ENCODE measurements at regions not wholly inside any gene's neighbourhood (a gene's known extent, or its start where the extent isn't known, plus 50 kb on each side); places are given as distances from the start of the nearest gene placed in this dataset.

DNA sequence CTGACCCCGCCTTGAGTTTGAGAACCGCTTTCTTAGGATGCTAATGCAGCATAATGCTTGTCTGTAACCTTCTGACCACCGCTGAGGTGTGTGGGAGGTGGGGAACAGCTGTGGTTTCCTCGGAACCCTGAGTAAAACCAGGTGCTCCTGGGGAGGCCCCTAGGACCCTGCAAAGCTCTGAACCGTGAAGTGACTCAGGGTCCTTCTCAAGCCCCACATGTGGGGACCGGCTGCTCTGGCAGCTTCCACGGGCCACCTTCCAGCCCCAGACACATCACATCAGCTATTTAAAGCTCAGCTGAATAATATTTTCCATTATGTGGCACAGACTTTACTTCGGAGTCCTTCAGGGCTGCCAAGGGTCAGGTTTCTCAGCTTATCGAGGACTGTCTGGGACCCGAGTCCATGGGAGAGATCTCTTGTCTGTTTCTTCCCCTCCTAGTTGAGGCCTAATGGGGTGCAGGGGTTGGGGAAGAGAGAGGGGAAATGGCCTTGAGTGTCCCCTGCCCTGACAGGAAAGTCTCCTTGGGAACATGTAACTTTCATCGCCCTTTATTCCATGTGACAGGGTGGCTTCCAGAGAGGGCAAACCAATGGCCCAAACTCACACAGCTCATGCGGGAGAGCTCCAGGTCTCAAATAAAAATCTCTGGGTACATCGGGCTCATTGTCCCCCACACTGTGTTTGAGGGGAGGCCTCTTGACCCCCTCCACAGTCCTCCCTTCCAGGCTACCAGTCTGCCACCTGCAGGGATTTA is 186.1 kb upstream of the SLC24A3 start:
- Histone ChIP-seq H3K79me2 (ENCODE audit: control insufficient read depth, insufficient read depth, low read length) (no peaks in the 10 kb centered on the region), H3K4me3 (ENCODE audit: control insufficient read depth in 2 of 3, extremely low read depth in 1 of 3, insufficient read depth in 2 of 3, low read depth in 1 of 3, low read length in 3 of 3) (no peak overlapping the region), H3K4me1 (ENCODE audit: control insufficient read depth, extremely low read depth, insufficient read depth, low read length) (no peaks in the 10 kb centered on the region), H3K27me3 (ENCODE audit: control insufficient read depth, extremely low read depth, insufficient read depth, low read length) (no peaks in the 10 kb centered on the region), H4K20me1 (ENCODE audit: control insufficient read depth, extremely low read depth, insufficient read depth, low read length) (no peaks in the 10 kb centered on the region), H3K36me3 (ENCODE audit: control insufficient read depth in 2 of 2, extremely low read depth in 1 of 2, insufficient read depth in 2 of 2, low read length in 2 of 2) (no peaks in the 10 kb centered on the region), H3K27ac (ENCODE audit: control insufficient read depth, insufficient read depth, low read length) (no peak overlapping the region), H3K9me3 (ENCODE audit: control insufficient read depth, low read depth, low read length) (no peaks in the 10 kb centered on the region), H3K9ac (ENCODE audit: control insufficient read depth, extremely low read depth, insufficient read depth, low read length) (no peak overlapping the region), H2AFZ (ENCODE audit: control insufficient read depth, low read length) (no peak overlapping the region), H3K4me2 (ENCODE audit: control insufficient read depth, extremely low read depth, insufficient read depth, low read depth, low read length) (no peak overlapping the region), H3K9me1 (ENCODE audit: control insufficient read depth, extremely low read depth, insufficient read depth, low read length) (no peaks in the 10 kb centered on the region)
- DNase-seq (ENCODE audit: low read depth, low spot score), result no peak
- no peak for TF ChIP-seq CTCF (optimal IDR thresholded peaks at IDR 0.05 in 1 of 3, IDR thresholded peaks at IDR 0.05 in 1 of 3, conservative IDR thresholded peaks at IDR 0.05 in 1 of 3; ENCODE audit: extremely low read depth in 1 of 3, insufficient read depth in 2 of 3, low read length in 3 of 3)
- no peak for TF ChIP-seq EZH2 (IDR thresholded peaks at IDR 0.05; ENCODE audit: low read length)
- dilution Hi-C loops (cut with MboI; ENCODE audit: extremely low pct_ligation_motif_present, low sequenced_read_pairs), result no loop called here
- no peak for FAIRE-seq

DNA sequence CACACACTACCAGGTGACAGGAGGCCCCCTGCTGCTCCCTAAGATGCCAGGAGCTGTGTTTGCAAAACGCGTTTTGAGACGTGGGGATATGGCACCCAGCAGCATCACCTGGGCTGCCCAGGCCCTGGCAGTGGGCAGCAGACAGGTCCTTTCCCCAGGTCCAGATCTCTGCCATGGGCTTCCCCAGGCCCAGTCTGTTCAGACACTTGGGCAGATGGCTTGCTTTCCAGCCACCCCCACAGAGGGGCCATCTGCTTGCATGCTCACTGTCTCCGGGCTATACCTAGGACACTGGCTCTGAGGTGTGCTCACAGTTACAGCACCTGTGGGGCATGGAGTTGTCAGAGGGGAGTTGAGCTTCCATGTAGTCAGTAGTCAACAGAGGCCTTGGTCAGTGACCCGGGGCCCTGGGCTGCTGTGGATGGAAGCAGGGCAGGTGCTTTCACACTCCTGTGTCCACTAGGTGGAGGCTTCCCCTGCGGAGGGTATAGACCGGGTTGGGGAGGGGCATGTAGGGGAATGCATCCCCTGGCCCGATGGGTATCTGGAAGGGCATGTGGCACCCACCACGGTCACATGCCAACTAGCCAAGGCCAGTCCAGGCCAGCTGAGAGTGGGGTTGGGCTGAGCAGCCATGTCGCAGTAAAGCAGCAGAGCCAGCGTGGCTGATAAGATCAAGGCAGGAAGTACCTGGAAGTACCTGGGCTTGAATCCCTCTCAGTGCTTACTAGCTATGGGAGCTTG is 185.4 kb upstream of the SLC24A3 start:
- DNase-seq (ENCODE audit: low read depth, low spot score), result no peak
- peak in 1 of 3 experiments; percentile 6 for TF ChIP-seq CTCF (optimal IDR thresholded peaks at IDR 0.05 in 1 of 3, IDR thresholded peaks at IDR 0.05 in 1 of 3, conservative IDR thresholded peaks at IDR 0.05 in 1 of 3; ENCODE audit: extremely low read depth in 1 of 3, insufficient read depth in 2 of 3, low read length in 3 of 3)
- TF ChIP-seq EZH2 (IDR thresholded peaks at IDR 0.05; ENCODE audit: low read length), result no peak
- Histone ChIP-seq H3K27ac (ENCODE audit: control insufficient read depth, insufficient read depth, low read length) (no peak overlapping the region), H4K20me1 (ENCODE audit: control insufficient read depth, extremely low read depth, insufficient read depth, low read length) (no peaks in the 10 kb centered on the region), H3K27me3 (ENCODE audit: control insufficient read depth, extremely low read depth, insufficient read depth, low read length) (no peaks in the 10 kb centered on the region), H3K4me2 (ENCODE audit: control insufficient read depth, extremely low read depth, insufficient read depth, low read depth, low read length) (no peak overlapping the region), H3K36me3 (ENCODE audit: control insufficient read depth in 2 of 2, extremely low read depth in 1 of 2, insufficient read depth in 2 of 2, low read length in 2 of 2) (no peaks in the 10 kb centered on the region), H3K4me1 (ENCODE audit: control insufficient read depth, extremely low read depth, insufficient read depth, low read length) (no peaks in the 10 kb centered on the region), H3K9me1 (ENCODE audit: control insufficient read depth, extremely low read depth, insufficient read depth, low read length) (no peaks in the 10 kb centered on the region), H2AFZ (ENCODE audit: control insufficient read depth, low read length) (no peak overlapping the region), H3K9ac (ENCODE audit: control insufficient read depth, extremely low read depth, insufficient read depth, low read length) (no peak overlapping the region), H3K9me3 (ENCODE audit: control insufficient read depth, low read depth, low read length) (no peaks in the 10 kb centered on the region), H3K4me3 (ENCODE audit: control insufficient read depth in 2 of 3, extremely low read depth in 1 of 3, insufficient read depth in 2 of 3, low read depth in 1 of 3, low read length in 3 of 3) (no peak overlapping the region), H3K79me2 (ENCODE audit: control insufficient read depth, insufficient read depth, low read length) (no peaks in the 10 kb centered on the region)
- FAIRE-seq, result no peak
- dilution Hi-C loops (cut with MboI; ENCODE audit: extremely low pct_ligation_motif_present, low sequenced_read_pairs), result no loop called here
